Esophagus squamous epithelium (tissue), 4 donors: ENCODE measurements at regions not wholly inside any gene's neighbourhood (a gene's known extent, or its start where the extent isn't known, plus 50 kb on each side); places are given as distances from the start of the nearest gene placed in this dataset.

ENCODE experiments used
- CTCF ChIP-seq, 6 experiments: fragments of 450-650 bp in 4 of 6; fragments of 200-600 bp in 2 of 6; sonication (generic) in 2 of 6; IDR thresholded peaks; one replicate each; pipeline ENCODE4 v1.5.1; 2016 to 2019; ENCODE audit warnings: antibody characterized with exemption in 6 of 6, mild to moderate bottlenecking in 4 of 6, moderate library complexity in 4 of 6
- POLR2A ChIP-seq, 4 donors: fragments of 450-650 bp; IDR thresholded peaks; one replicate each; pipeline ENCODE4 v1.6.1; 2017; ENCODE audit warnings: antibody characterized with exemption in 4 of 4, mild to moderate bottlenecking in 4 of 4, moderate library complexity in 3 of 4

GRCh38 chr2:182595650-182596049 lies 120.4 kb upstream of the DNAJC10 start:
- TF ChIP-seq POLR2A (IDR thresholded peaks at IDR 0.05) (no peak), CTCF (IDR thresholded peaks at IDR 0.05) (no peak)
